NOMO-1 treated with DMSO at 0.1 percent for 48 hours (cell line): ENCODE measurements at regions not wholly inside any gene's neighbourhood (a gene's known extent, or its start where the extent isn't known, plus 50 kb on each side); places are given as distances from the start of the nearest gene placed in this dataset.
"Not testable (repeated sequence)": the region's sequence is repeated elsewhere in the genome, so short reads cannot be mapped to it uniquely, and the experiment has no call there.

Experiments
- DNase-seq: peaks from one replicate; lab custom pipeline; 2025; ENCODE audit not compliant: unreplicated experiment; lab: John Stamatoyannopoulos, UW

DNA sequence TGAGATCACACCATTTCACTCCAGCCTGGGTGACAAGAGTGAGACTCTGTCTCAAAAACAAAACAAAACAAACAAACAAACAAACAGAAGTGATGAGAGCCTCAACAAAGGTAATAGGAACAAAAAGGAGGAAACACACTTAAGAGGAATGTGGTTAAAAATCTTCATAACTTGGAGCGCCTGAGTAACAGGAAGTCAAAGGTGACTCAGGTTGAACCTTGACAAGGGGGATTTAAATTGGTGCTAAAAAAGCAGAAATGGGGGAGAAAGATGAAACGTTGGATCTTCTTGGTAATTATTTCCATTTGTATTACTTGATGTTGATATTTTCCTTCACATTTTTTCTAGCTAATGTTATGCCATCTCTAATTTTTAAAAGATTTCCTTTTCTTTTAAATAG lies 318.5 kb upstream of the TCF4 start:
- DNase-seq, result peak; percentile 40

DNA sequence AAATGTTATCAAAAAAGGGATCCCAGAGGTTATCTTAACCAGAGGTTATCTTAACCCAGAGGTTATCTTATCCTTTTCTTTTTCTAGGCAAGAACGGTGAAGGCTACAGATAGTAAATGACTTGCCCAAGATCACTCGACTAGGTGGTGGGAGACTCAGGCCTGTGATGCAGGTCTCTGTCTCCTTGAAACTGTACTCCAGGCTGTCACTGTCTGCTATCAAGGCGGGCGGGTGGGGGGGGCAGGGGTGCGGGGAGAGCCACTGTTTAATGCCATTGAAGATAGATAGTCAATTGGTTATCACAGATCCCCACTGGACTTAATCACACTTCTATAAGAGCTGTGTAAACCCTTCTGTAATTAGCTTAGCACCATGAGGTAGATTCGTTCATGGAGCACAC lies 315.9 kb upstream of the TCF4 start:
- no peak for DNase-seq

DNA sequence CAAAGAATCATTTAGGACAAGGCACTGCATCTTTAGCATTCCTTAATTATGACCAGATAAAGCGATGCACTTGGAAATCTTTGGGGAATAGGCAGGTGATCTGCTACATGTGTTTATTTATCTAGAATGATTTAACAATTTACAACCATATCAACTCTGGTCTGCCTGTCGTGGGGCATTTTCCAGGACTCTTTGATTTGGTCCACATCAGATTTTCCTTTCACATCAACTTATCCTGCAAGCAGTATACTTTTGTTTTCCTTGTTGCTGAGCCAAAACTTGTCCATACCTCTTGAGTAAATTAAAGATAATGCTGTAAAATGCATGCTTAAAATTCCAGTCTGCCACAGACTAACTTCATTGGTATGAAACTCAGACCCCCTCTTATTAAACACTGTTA lies 312.4 kb upstream of the TCF4 start:
- no peak for DNase-seq

DNA sequence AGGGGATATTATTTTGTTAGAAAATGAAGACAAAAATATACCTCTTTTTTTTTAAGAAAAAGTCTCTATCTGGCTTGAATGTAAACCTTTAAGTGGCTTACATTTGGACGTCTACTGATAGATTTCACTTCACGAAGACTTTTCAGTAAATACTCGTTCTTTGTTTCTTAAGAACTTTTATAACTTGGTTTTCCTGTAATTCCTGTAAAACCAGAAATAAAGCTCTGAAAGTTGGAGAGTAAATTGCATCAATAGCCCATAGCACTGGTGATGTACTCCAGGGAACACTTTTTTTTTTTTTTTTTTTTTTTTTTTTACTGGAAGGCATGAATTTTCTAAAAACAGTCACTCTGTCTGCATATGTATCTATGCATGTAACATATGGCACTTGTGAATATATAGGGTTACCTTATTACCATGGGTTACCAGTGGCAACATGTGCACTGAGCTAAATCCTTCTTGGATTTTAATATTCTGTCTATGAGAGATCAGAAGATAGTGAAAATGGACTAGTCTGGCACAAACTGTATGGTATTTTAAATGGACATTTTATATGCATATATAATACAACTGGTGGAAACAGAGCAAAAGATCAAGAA lies 309.2 kb upstream of the TCF4 start:
- no peak for DNase-seq

DNA sequence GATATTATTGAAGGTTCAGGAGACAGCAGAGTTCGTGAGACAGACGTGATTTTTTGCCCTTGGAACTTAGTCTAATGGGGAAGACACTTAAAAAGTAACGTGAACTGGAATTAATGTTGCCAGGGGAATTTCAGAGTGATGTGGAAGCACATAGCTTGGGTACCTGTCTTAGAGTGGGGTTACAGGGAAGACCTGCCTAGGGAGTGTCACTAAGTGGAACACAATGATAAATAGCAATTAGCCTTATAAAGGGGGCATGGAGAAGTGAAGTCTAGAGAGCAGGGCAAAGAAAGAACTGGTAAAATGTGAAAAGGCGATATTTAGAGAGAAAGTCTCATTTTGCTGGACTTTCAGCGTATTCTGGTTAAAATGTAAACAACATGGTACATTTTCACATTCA lies 306.0 kb upstream of the TCF4 start:
- DNase-seq, result no peak

DNA sequence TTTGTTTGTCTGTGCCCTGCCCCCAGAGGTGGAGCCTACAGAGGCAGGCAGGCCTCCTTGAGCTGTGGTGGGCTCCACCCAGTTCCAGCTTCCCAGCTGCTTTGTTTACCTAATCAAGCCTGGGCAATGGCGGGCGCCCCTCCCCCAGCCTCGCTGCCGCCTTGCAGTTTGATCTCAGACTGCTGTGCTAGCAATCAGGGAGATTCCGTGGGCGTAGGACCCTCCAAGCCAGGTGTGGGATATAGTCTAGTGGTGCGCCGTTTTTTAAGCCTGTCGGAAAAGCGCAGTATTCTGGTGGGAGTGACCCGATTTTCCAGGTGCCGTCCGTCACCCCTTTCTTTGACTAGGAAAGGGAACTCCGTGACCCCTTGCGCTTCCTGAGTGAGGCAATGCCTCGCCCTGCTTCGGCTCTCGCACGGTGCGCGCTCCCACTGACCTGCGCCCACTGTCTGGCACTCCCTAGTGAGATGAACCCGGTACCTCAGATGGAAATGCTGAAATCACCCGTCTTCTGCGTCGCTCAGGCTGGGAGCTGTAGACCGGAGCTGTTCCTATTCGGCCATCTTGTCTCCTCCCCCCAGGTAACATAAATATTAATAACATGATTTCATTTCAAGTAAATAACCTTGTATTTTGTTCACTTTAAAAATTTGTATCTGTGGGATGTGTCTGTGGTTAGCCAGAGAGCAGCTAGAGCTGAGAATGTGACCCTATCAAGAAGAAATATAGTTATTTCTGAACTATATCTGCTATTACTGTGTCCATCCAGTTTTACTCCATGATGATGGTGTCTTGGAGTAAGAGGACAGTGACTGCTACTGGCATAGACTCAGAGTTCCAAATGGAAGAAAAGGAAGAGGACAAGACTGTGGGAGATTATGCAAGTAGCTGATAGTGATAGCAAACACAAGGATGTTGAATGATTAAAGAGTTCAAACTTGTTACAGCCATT lies 305.1 kb upstream of the TCF4 start:
- not testable (repeated sequence) for DNase-seq

DNA sequence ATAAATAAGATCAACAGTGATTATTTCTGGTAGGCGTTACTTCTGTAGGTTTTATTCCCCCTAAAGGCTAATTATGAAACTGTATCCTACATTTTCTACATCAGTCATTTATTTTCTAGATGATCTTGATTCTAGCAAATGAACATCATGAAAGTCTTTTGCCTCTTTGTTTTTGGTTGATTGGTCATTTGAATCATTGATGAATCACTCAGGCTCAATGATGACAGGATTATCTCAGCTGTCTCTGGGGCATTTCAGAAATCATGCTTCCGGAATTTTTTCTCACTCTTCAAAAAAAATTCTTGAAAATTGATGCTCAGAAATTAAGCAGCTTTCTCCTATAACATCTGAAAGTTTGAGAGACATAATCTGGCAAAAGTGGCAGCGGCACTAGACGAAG lies 298.9 kb upstream of the TCF4 start:
- no peak for DNase-seq

DNA sequence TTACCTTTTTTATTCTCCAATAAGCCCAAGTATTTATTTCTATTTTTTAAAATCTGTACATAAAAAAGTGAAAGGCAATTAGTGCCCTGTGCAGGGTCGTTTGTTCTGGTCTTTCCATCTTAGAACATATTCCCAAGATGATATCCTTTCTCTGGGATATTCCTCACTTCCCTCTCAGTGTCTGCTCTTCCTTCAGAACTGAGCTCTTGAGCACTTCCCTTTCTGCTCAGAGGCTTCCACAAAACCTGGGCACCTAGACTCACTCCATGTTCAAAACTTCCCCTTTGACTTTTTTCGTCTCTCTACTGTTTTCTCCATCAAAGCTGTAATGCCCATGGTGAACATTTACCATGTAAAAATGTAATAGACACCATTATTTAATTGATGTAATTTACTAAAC lies 296.5 kb upstream of the TCF4 start:
- DNase-seq, result no peak

DNA sequence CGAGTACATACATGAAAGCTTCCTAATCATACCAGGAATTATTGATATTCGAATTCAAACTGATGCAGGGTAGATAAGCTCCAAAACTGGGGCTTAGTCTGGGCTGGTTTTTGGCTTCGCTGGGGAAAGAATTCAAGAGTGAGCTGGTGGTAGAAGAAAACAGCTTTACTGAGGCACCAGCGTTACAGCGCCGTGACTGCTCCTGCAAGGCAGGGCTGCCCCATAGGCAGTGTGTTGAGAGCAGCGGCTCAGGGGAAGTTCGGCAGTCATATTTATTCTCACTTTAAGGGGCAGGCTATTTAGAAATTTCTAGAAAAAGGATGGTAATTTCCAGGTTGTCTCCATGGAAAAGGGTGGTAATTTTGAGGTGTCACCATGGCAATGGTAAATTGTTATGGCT lies 292.6 kb upstream of the TCF4 start:
- DNase-seq, result no peak

DNA sequence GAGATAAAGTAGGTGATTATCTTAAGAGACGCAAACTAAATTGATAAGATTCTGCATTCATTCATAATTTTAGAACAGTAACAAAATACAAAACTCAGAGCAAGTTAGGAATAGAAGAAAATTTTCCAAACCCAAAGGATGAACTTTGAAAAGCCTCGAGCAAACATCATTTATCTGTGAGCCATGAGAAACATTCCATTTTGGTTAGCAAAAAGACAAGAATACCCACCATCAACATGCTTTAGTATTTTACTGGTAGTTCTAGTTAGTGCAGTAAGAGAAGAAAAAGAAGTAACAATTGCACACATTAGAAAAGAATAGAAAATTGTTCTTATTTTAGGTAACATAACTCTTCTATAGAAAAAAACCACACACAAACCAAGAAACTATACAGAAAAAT lies 291.3 kb upstream of the TCF4 start:
- no peak for DNase-seq

DNA sequence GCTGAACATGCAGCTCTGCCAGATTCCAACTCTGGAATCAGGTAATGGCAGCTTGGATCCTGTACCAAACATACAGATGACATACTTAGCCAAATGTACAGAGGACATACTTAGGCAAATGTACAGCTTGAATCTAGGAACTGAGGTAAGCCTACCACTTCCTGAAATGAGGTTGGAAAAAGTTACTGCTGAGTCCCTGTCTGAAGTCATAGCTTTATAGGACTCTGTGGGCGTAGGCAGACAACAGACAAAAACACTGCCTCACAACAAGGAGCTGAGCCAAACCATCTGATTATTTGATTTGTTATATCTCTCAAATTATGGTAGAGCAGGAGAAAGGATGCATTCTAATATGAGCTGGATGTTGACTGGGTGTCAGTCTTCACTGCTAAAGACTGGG lies 290.2 kb upstream of the TCF4 start:
- DNase-seq, result peak; percentile 22

DNA sequence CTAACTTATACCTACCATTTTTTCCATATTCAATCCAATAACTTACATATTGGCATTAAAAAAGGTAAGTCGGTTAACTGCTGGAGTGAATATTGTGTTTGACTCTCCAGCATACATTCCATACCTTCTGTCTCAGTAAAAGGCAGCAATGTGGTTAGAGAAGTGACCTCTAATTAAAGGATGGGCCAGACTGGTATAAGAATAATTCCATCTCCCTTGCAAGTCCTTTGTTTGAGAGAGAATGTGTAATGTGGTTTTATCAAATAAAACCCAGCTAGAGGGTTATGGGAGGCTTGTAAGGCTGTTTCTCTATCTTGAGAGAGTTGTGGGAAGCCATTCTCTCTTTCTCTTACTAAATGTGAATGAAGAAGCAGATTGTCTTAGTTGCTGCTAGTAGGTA lies 289.3 kb upstream of the TCF4 start:
- no peak for DNase-seq

DNA sequence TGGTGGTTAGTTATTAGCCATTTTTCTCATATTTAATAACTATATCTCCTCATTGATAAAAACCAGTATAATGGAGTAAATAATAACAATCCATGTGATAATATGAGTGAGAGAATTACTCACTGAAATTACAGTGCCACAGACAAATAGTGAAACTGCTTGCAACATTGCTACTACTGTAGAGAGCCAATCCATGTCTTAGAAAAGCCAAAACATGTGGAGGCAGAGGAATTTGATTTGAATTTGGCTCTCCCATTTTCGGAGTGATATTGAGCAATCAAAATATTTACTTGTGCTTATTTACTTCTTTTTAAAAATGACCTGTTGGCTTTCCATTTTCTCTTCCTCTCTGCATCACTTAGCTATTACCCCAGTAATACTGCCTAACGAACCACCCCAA lies 288.3 kb upstream of the TCF4 start:
- DNase-seq, result no peak

DNA sequence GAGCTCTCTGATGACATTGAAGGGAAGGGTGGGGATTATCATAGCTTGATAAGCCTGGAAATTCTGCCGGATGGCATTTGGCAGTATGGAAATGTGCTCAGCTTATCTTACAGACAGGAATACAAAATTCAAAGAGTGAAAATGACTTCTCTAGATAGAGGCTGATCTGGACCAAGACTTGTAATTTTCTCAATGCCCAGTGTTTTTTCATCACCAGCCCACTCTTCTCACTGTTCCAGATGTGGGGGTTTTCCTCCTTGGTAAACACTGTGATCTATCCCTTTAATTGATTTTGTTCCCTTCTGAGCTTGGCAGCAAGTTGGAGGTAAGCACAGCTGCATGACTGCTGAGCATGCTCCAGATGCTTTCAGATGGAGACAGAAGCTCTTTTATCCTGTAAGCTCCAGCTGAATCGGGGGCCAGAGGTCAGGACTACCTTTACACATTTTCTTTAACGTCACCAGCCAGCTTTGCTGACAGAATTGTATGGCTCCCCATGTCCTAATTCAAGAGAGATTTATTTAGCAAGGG lies 287.4 kb upstream of the TCF4 start:
- no peak for DNase-seq

DNA sequence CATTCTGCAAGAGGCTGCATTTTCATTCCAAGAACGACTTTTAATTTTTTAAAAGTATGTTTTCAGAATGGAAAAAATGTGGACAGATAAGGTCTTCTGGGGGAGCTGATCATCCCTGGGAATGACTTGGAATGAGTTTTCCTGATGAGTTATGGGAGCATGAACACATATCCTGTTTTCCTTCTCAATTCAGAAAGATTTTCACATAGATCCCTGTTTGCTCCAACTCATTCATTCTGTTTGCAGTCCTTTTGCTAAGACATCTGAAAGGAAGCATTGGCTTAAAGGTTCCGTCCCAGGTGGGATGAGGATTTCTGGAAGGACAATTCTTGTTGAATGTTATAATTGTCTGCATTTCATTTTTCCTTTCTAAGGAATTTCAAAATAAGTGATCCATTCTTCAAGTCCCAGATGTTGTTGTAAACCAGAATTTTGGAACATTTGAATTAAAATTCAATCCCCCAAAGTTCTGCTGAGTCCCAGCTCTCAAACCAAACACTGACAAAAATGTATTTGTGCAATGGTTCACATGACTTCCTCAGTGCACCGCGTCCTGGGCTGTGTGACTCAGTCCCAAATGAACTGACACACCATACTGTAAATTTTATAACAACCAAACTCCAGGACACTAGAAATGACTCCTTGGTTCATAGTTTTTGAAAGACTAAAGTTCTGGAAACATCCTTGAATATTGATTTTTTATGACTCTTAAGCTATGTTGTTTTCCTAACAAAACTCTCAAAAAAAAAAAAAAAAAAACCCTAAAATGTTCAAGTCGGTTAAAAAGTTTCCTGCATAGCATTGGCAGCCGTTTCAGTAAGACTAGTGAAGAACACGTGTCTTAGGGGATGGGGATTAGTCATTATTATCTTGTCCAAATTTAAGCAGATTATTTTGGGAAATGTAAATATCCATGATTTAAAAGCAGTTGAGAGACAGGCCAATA lies 281.8 kb upstream of the TCF4 start:
- DNase-seq, result no peak

DNA sequence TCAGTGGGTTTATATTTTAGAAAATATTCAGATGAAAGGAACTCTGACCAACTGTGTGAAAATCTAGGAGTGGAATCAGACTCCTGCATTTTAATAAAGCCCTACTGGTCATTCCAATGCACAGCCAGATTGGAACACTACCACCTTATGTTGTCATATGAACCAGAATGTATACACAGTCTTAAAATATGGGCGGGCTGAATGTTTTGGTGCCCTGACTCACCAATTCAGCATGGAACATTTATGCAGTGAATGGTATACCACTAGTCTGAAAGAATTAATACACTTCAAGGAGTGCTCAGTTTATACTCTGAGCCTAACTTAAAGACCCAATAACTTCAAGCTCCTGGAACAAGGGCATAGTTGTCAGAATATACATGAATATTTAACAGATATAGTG lies 280.9 kb upstream of the TCF4 start:
- no peak for DNase-seq

DNA sequence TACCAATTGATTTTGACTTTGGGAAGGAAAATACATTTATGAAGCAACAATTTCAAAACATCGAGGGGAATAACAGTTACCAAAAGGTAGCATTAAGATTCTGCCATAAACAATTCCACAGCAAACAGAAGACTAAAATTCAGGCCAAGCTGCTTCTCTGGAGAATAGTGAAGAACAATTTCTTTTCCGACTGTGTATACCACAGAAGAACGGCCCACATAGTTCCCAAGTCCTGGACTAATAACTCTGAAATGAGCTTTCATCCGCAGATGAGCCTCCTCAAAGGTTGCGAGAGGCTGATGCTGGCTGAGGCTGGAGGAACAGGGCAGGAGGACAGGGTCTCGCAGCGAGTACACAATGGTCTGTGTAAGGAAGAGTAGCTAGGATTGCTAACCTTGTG lies 278.9 kb upstream of the TCF4 start:
- DNase-seq, result no peak

DNA sequence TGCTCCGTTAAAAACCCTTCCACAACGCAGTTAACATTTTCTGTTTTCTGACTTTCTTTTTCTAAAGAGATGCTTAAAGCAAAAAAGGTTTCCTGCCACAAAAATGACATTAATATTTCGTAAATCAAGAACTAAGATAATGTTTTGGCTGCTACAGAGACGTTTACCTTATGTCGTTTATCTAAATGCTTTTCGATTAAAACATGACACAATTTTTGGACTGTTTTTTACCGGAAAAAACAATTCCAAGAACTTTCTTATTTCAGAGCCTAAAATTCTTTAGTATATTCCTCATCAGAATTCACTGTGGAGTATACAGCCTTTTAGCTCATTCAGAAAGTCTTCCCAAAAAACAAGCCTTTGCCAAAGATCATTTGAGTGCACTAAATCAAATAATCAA lies 278.0 kb upstream of the TCF4 start:
- no peak for DNase-seq

DNA sequence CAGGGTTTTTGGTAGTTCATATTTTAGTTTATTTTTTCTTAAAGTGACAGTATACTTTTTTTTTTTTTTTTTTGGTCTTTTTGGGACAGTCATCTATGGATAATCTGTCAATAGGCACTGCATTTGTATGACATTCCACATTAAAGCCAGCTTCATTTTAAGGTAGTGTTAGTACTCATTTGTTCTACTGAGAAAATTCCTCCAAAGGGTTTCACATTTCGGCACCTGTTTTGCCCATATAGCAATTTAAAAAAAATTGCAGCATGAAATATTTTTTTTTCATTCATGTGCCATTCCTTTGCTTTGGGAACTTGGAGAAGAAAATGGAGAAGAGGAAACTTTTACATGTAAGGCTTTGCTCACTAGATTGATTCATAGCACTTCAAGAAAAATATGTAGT lies 276.3 kb upstream of the TCF4 start:
- DNase-seq, result no peak

DNA sequence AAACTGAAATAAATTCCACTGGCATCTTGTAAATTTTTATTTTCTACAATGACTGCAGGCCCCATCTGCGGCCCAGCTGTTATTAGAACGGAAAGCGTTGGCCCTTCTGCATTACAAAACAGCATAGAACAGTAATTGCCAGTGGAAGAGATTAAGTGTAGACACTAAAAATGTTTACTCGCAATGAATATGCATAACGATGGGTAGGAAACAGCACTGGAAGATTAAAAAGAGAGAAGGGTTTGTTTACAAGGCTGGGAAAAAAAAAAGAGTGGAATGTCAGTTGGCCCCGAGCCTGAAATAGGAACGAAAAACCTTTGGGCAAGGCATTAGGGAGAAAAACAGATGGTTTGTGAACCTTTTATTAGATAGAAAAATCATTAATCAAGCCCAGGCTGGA lies 275.9 kb upstream of the TCF4 start:
- DNase-seq, result no peak

DNA sequence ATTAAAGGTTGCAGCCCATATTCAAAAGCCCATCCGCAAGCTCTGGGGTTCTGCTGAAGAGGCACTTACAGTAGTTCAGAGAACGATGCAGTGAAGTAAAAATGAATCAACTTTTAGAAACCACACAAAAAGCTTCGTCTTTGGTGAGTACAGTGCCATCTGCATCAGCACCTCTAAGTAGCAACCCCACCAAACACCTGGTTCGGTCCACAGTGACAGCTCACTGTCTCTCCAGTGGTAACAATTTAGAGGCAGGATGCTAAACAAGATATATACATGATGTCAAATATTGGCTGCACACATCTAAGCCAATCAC lies 275.4 kb upstream of the TCF4 start:
- DNase-seq, result no peak
